Immature natural killer cell (primary cell): ENCODE measurements at regions not wholly inside any gene's neighbourhood (a gene's known extent, or its start where the extent isn't known, plus 50 kb on each side); places are given as distances from the start of the nearest gene placed in this dataset.
"Not testable (repeated sequence)": the region's sequence is repeated elsewhere in the genome, so short reads cannot be mapped to it uniquely, and the experiment has no call there.

Source experiments
- DNase-seq, 3 donors: peaks; one replicate each; pipeline ENCODE4 v3.0.0; 2022; ENCODE audit warnings: mixed read lengths in 1 of 3
- H3K27ac Mint-ChIP-seq, 6 donors: one replicate each; pipeline ENCODE4 v1.8.0; 2020; ENCODE audit warnings: mixed read lengths in 6 of 6, mild to moderate bottlenecking in 5 of 6, inconsistent platforms in 4 of 6, moderate library complexity in 3 of 6
- H3K27me3 Mint-ChIP-seq, 3 donors: one replicate each; pipeline ENCODE4 v1.8.0; 2020 to 2021; ENCODE audit warnings: low read depth in 3 of 3, mild to moderate bottlenecking in 3 of 3, mixed read lengths in 3 of 3, moderate library complexity in 3 of 3, inconsistent platforms in 1 of 3
- H3K36me3 Mint-ChIP-seq, 3 donors: one replicate each; pipeline ENCODE4 v1.8.0; 2020; ENCODE audit warnings: mixed read lengths in 3 of 3, inconsistent platforms in 2 of 3, mild to moderate bottlenecking in 2 of 3
- H3K4me1 Mint-ChIP-seq, 2 donors: one replicate each; pipeline ENCODE4 v1.8.0; 2020; ENCODE audit warnings: inconsistent platforms in 2 of 2, mild to moderate bottlenecking in 2 of 2, mixed read lengths in 2 of 2, moderate library complexity in 1 of 2
- H3K4me3 Mint-ChIP-seq, 5 donors: one replicate each; pipeline ENCODE4 v1.8.0; 2020; ENCODE audit warnings: mild to moderate bottlenecking in 5 of 5, mixed read lengths in 5 of 5, inconsistent platforms in 3 of 5, moderate library complexity in 3 of 5
- H3K9me3 Mint-ChIP-seq, 6 donors: one replicate each; pipeline ENCODE4 v1.8.0; 2020; ENCODE audit warnings: mild to moderate bottlenecking in 6 of 6, mixed read lengths in 6 of 6, inconsistent platforms in 4 of 6, moderate library complexity in 3 of 6

DNA sequence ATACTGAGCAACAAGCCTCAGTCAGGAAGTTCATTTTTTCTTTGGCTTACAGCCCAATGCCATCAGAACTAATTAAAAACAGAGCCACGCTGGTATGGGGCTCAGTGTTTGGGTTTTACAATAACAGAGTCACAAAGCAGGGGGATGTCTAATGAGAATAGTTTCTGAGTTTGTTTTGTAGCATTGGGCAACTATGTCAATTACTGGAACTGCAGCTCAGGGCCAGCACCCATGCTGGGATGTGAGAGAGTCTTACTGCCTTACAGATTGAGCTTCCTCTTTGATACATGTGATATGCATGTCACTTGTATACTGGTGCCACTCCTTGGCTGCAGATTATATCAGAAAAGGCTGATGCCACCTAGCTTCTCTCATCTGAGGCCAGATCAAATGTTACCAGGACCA lies 117.6 kb downstream of the TFAP2B start:
- Mint-ChIP-seq H3K36me3 (no peaks in the 10 kb centered on the region), H3K4me1 (no peaks in the 10 kb centered on the region), H3K27me3 (no peaks in the 10 kb centered on the region), H3K4me3 (no peak overlapping the region), H3K27ac (no peak overlapping the region), H3K9me3 (peaks cover 0 to 21% (median 8%) of the 10 kb centered on the region in 6 donors)
- DNase-seq = no peak

DNA sequence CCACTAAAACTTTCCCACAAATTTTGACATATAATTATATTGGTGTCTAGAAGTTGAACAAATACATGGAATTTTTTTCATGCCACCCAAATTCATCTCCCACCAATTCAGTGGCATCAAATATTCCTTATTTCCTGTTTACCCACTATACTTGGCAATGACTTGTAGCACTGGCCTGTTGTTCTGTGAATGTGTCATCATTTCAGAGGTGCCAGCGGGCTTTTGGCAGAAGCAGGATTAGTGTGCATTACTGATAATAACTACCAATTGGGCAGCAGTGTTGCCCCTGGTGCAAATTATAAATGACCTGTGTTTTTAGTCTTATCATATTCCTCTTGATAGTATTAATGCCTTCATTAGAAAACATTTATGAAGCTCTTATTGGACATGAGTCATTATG lies 121.3 kb downstream of the TFAP2B start:
- peaks cover 2 to 31% (median 14%) of the 10 kb centered on the region in 6 donors for H3K9me3 Mint-ChIP-seq

DNA sequence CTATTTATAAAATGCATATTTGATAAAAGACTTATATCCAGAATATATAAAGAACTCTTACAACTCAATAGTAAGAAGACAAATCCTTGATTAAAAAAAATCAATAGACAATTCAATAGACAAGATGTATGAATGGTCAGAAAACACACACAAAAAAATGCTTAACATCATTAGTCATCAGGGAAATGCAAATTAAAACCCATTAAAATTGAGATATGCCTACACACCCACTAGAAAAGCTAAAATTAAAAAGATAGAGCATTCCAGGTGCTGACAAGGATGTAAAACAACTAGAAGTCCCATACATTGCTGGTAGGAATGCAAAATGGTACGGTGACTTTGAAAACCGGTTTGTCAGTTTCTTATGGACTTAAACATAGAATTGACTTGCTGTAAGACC lies 127.1 kb downstream of the TFAP2B start:
- H3K4me1 Mint-ChIP-seq = no peaks in the 10 kb centered on the region
- peaks cover 4 to 38% (median 10%) of the 10 kb centered on the region in 6 donors for H3K9me3 Mint-ChIP-seq
- H3K27me3 Mint-ChIP-seq = peaks cover 0 to 2% (median 0%) of the 10 kb centered on the region in 3 donors
- no peak overlapping the region for H3K27ac Mint-ChIP-seq
- DNase-seq = no peak
- no peak overlapping the region for H3K4me3 Mint-ChIP-seq
- no peaks in the 10 kb centered on the region for H3K36me3 Mint-ChIP-seq

More for the DNA sequence above, 121.3 kb downstream of the TFAP2B start:
- Mint-ChIP-seq H3K27ac (no peak overlapping the region), H3K4me3 (no peak overlapping the region), H3K36me3 (no peaks in the 10 kb centered on the region), H3K4me1 (no peaks in the 10 kb centered on the region), H3K27me3 (no peaks in the 10 kb centered on the region)
- no peak for DNase-seq

DNA sequence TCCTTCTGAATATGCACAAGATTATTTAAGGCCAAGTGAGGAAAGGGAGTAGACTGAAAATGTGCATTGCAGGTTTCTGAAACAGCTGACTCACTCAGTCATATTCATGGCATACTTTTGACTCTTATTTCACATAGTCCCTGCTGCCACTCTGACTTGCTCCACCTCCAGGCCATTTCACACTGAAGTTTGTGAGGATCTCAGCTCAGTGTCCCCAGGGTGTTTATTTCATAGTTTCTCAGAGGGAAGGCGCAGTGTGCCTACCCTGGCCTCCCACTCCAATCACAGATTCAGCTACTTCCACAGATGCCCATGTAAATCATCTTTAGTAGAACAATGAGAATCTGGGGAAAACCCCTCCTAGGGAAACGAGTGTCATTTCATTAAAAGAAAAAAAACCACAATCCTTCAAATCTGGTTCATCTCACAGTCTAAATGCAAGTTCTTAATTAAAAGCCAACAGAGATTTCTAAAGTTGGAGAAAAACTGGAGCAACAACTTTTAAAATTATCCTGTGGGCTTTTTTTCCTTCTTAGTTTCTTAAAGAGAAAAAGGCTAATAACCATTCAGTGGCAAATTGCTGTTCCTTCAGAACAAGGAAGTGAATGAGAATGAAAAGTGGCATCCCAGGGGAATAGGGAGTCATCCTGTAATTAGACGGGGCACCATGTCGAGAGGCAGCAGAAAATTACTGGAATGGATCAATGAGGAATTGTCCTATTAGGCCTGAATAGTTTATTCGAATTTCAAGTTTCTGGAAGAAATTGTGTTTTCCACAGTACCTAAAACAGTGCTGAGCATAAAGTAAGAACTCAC lies 133.6 kb downstream of the TFAP2B start:
- Mint-ChIP-seq H3K27ac (no peak overlapping the region), H3K4me3 (no peak overlapping the region), H3K4me1 (no peaks in the 10 kb centered on the region), H3K36me3 (no peaks in the 10 kb centered on the region), H3K9me3 (peaks cover 0 to 15% (median 6%) of the 10 kb centered on the region in 6 donors), H3K27me3 (peaks cover 0 to 2% (median 0%) of the 10 kb centered on the region in 3 donors)
- no peak for DNase-seq

DNA sequence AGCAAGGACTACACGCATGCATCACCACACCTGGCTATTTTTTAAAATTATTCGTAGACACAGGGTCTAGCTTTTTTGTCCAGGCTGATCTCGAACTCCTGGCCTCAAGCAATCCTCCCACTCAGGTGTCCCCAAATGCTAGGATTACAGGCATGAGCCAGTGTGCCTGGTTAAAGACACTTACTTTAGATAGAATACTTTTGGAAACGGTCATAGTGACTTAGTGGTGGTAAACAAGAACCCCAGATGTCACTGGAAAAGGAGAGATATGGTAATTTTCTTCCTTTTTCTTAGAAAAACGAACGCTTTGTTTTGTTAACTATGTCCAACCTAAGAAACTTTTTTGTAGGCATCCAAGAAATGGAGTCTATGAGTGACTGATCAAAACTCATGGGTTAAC lies 137.3 kb downstream of the TFAP2B start:
- Mint-ChIP-seq H3K4me1 (no peaks in the 10 kb centered on the region), H3K36me3 (no peaks in the 10 kb centered on the region), H3K4me3 (no peak overlapping the region), H3K9me3 (peaks cover 0 to 8% (median 1%) of the 10 kb centered on the region in 6 donors), H3K27ac (no peak overlapping the region), H3K27me3 (no peaks in the 10 kb centered on the region)
- no peak for DNase-seq

DNA sequence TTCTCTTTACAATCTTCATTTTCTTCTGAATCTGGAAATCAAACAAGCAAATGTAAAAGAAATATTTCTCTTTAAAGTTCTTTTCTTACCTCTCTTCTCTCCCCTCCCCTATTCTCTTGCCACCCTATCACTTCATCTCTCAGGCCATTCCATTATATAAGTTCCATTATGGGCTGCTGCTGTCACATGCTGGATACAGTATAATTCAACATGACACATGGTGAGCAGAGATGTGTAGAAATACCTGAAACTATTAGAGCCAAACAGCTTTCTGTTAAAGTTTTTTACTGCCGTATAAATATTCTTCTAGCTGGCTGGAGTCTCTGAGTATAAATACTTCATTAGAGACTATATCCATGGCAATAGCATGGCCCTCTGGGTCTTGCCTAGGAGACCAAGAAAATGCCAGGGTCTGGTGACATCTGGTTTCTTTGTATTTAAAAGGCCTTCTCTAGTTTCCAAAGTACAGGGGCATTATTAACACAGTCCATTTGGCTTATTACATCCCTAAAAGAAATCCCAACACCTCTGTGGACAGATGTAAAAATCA lies 139.6 kb downstream of the TFAP2B start:
- Mint-ChIP-seq H3K4me1 (no peaks in the 10 kb centered on the region), H3K27me3 (no peaks in the 10 kb centered on the region), H3K4me3 (no peak overlapping the region), H3K9me3 (peaks cover 0 to 2% (median 0%) of the 10 kb centered on the region in 6 donors), H3K27ac (no peak overlapping the region), H3K36me3 (no peaks in the 10 kb centered on the region)
- no peak for DNase-seq

DNA sequence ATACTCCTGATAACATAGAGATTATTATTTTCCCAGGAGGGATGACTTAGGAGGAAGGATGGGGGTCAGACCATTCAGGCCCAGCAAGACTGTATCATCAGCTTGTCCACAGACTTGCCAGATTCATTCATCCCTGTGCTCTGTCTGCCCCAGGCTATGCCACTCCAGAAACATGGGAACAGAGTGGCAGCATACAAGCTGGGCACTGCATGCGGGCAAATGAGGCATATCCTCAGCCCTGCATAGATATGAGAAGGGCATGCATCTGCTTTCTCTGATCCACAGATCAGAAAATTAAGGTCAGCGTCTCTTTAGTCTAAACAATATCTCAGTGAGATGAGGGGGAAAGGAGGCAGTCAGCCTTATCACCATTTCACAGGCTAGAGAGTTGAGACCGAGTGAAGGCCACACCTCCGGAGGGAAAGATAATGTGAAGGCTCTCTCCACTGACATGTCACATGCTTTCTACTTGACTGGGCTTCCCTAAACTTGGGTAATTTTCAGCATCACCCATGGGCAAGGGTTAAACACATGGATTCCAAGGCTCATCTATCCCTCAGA lies 140.5 kb downstream of the TFAP2B start:
- H3K4me1 Mint-ChIP-seq = no peaks in the 10 kb centered on the region

DNA sequence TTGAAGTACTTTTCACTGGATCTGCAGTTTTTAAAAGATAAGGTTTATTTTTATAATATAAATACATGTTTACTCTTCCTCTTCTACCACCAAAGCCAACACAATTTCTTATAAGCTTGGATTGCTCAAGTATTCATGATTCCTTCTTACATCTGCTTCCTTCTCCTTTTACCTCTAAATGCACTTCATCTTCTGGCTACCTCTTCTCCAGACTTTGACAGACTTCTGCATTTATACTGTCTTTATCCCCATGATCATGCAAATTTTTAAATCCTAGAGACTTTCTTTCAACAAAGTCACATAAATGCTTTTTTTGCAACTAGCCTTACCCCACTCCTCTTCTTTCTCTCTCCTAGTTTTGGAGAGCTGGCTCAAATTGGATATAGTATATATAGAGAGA lies 142.9 kb downstream of the TFAP2B start:
- no peak for DNase-seq
- no peak overlapping the region for H3K27ac Mint-ChIP-seq
- no peak overlapping the region for H3K4me3 Mint-ChIP-seq
- no peaks in the 10 kb centered on the region for H3K27me3 Mint-ChIP-seq
- no peaks in the 10 kb centered on the region for H3K36me3 Mint-ChIP-seq
- peaks cover 3 to 15% (median 6%) of the 10 kb centered on the region in 6 donors for H3K9me3 Mint-ChIP-seq
- no peaks in the 10 kb centered on the region for H3K4me1 Mint-ChIP-seq

More for the DNA sequence above, 140.5 kb downstream of the TFAP2B start:
- H3K27ac Mint-ChIP-seq = no peak overlapping the region
- DNase-seq = no peak
- no peaks in the 10 kb centered on the region for H3K36me3 Mint-ChIP-seq
- no peaks in the 10 kb centered on the region for H3K27me3 Mint-ChIP-seq
- H3K4me3 Mint-ChIP-seq = no peak overlapping the region
- H3K9me3 Mint-ChIP-seq = peaks cover under 1 to 3% (median 3%) of the 10 kb centered on the region in 6 donors

DNA sequence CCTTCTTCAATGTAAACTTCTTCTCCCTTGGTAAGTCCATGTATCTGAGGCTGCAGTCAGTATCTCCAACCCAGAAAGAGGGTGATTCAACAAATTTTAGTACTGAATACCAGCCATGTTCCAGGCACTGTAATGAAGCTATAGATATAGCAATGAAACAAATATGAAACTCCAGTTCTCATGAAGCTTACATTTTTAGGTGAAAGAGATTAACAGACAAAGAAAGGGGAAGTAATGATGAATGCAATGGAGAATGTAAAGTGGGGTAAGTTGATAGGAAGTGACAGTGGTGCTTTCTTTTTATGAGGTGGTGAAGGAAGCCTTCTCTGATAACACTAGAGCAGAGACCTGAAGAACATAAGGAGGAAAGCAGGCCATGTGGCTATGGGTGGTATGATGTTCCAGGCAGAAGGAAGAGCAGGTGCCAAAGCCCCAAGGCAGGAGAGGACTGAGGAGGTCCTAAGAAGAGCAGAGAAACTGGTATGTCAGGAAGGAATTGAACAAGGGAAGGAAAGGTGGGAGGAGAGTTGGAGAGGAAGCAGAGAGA lies 143.6 kb downstream of the TFAP2B start:
- Mint-ChIP-seq H3K27ac (no peak overlapping the region), H3K4me1 (no peaks in the 10 kb centered on the region), H3K36me3 (no peaks in the 10 kb centered on the region), H3K4me3 (no peak overlapping the region), H3K27me3 (no peaks in the 10 kb centered on the region), H3K9me3 (peaks cover 3 to 17% (median 6%) of the 10 kb centered on the region in 6 donors)
- no peak for DNase-seq

DNA sequence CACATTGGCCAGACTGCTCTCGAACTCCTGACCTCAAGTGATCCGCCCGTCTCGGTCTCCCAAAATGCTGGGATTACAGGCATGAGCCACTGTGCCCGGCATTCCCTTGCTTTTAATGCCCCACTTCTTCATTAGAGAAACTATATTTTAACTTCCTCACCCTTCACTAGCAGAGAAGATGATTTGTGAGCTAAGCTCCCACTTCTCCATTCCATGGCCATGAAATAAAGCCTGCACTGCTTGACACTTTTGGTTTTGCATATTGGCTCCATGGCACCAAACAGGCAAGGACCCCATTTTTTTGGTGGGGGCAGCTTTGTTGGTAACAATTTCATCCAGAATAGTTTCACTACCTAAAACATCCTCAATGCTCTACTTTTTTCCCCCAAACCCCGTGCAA lies 145.3 kb downstream of the TFAP2B start:
- no peaks in the 10 kb centered on the region for H3K27me3 Mint-ChIP-seq
- no peak overlapping the region for H3K4me3 Mint-ChIP-seq
- no peaks in the 10 kb centered on the region for H3K36me3 Mint-ChIP-seq
- peaks cover 3 to 24% (median 10%) of the 10 kb centered on the region in 6 donors for H3K9me3 Mint-ChIP-seq
- no peaks in the 10 kb centered on the region for H3K4me1 Mint-ChIP-seq
- no peak for DNase-seq
- H3K27ac Mint-ChIP-seq = no peak overlapping the region

DNA sequence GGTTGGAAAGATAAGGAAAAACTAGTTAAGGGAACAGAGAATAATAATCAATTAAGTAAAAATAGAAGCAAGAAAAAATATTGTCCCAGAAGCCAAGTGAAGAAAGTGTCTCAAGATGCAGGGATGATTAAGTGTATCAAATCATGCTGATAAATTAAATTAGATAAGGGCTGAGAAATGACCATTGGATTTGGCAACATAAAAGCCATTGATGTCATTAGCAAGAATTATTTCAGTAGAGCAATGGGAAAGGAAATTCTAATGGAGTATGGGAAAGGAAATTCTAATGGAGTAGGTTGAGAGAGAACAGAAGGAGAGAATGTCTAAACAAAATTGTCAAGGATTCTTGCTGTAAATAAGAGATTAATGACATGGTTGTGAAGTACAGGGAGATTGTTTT lies 146.8 kb downstream of the TFAP2B start:
- Mint-ChIP-seq H3K4me1 (no peaks in the 10 kb centered on the region), H3K4me3 (no peak overlapping the region), H3K27ac (no peak overlapping the region)

DNA sequence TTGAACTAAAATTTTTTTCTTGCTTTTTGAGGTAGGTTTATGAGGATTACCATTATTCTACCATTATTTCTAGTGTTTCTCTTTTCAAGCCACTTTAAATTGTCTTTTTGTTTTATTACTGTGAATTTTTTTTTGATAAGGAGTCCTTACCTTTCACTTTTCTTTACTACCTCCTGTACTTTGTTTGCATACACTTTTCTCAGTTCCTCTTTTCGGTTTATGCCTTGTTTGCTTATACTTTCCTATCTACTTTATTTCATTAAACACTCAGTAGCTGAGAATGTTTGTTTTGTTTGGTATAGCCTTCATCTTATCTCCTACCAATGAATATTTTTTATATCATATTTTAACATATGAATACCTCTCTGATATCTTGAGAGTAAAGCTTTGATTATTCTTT lies 147.9 kb downstream of the TFAP2B start:
- peaks cover 4 to 36% (median 11%) of the 10 kb centered on the region in 6 donors for H3K9me3 Mint-ChIP-seq
- DNase-seq = no peak
- H3K27me3 Mint-ChIP-seq = no peaks in the 10 kb centered on the region
- H3K4me1 Mint-ChIP-seq = no peaks in the 10 kb centered on the region
- no peaks in the 10 kb centered on the region for H3K36me3 Mint-ChIP-seq
- H3K4me3 Mint-ChIP-seq = no peak overlapping the region
- no peak overlapping the region for H3K27ac Mint-ChIP-seq

More for the DNA sequence above, 146.8 kb downstream of the TFAP2B start:
- peaks cover 4 to 28% (median 11%) of the 10 kb centered on the region in 6 donors for H3K9me3 Mint-ChIP-seq
- DNase-seq = no peak
- H3K27me3 Mint-ChIP-seq = no peaks in the 10 kb centered on the region
- no peaks in the 10 kb centered on the region for H3K36me3 Mint-ChIP-seq

DNA sequence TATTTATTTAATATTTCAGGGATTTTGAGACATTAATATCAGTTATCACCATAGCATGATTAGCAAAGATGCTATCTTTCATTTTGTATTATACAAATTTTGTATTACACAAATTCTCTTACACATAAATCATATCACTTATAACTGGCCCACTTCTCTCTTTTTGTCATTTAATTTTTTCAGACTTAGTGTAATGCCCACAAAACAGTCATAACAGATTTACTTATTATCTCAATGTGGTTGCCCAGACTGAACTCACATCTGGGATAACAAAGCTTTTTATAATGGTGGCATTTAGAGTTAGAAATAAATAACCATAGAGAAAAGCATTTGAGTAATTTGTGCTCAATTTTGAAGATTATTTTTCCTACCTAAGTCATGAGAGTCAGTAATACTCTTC lies 148.3 kb downstream of the TFAP2B start:
- no peak overlapping the region for H3K27ac Mint-ChIP-seq
- DNase-seq = no peak
- H3K4me1 Mint-ChIP-seq = no peaks in the 10 kb centered on the region
- peaks cover 4 to 39% (median 12%) of the 10 kb centered on the region in 6 donors for H3K9me3 Mint-ChIP-seq
- H3K36me3 Mint-ChIP-seq = no peaks in the 10 kb centered on the region
- H3K4me3 Mint-ChIP-seq = no peak overlapping the region
- H3K27me3 Mint-ChIP-seq = no peaks in the 10 kb centered on the region

DNA sequence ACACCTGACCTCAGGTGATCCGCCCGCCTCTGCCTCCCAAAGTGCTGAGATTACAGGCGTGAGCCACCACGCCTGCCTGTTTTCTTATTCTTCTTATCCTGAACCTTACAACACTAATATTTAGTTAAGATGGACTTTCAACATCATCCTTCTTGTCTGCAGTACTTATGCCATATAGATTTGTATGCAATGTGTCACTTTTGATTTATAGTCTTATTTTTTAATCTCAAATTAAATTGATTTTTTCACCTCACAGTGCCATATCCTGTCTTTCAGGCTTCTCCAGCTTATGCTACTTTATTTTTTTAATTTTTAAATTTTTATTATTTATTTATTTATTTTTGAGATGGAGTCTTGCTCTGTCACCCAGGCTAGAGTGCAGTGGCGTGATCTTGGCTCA lies 149.6 kb downstream of the TFAP2B start:
- not testable (repeated sequence) for H3K4me3 Mint-ChIP-seq, H3K27ac Mint-ChIP-seq, H3K4me1 Mint-ChIP-seq, H3K36me3 Mint-ChIP-seq, DNase-seq, H3K27me3 Mint-ChIP-seq
- H3K9me3 Mint-ChIP-seq = peaks cover 4 to 39% (median 13%) of the 10 kb centered on the region in 6 donors
